Hematopoietic multipotent progenitor cell treated with erythropoietin and hydrocortisone succinate and interleukin-3 and kit ligand, for 4 days (in vitro differentiated cells): ENCODE measurements at regions not wholly inside any gene's neighbourhood (a gene's known extent, or its start where the extent isn't known, plus 50 kb on each side); places are given as distances from the start of the nearest gene placed in this dataset.

Experiments used
- DNase-seq: peaks from one replicate; pipeline ENCODE4 v3.0.0-alpha.2; 2015

DNA sequence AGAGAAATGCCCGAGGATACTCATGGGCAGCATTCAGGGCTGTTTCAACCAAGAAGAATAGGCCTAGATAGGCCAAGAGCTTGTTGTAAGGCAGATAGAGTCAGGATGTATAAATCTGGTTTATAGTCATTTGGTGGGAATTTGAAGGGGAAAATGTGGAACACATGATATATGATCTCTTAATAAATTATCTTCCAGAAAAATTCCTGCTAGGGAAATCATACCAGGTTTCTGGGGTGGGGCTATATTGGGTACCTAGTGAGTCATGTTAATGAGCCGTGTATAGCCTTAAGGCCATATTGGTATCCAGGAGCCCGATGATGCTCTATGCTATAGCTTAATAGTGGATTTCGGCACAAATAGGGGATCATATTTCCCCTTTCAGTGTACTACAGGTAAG is 51.5 kb upstream of the HTR2A start:
- DNase-seq = no peak

- DNase-seq = no peak
Measured at GRCh38 chr13:46947425-46948191, 50.8 kb upstream of the HTR2A start.
